ENCODE measurements at regions not wholly inside any gene's neighbourhood (a gene's known extent, or its start where the extent isn't known, plus 50 kb on each side); places are given as distances from the start of the nearest gene placed in this dataset.

- H3K36me3 Mint-ChIP-seq, result no peaks in the 10 kb centered on the region
- Histone ChIP-seq H3K36me3 (ENCODE audit: control insufficient read depth in 2 of 3, insufficient read depth in 3 of 3, low read length in 3 of 3) (no peaks in the 10 kb centered on the region), H3K4me3 (ENCODE audit: low read length) (no peak overlapping the region), H3K27ac (ENCODE audit: low read depth, low read length) (no peak overlapping the region), H3K9me3 (ENCODE audit: control insufficient read depth in 2 of 3, low read length in 3 of 3) (no peaks in the 10 kb centered on the region), H3K4me1 (ENCODE audit: control insufficient read depth in 2 of 2, insufficient read depth in 2 of 2, low read length in 2 of 2) (no peaks in the 10 kb centered on the region), H3K27me3 (ENCODE audit: control insufficient read depth in 2 of 2, insufficient read depth in 2 of 2, low read length in 2 of 2) (no peaks in the 10 kb centered on the region)
- H3K27ac Mint-ChIP-seq, result peak overlapping the region in 1 of 9 donors; percentile 26
- no peaks in the 10 kb centered on the region for H3K9me3 Mint-ChIP-seq
- DNase-seq (no peak), ATAC-seq (no peak)
- POLR2A ChIA-PET, result no interaction called here
- intact Hi-C loops (cut with micrococcal nuclease), result no loop called here
- no peaks in the 10 kb centered on the region for H3K4me1 Mint-ChIP-seq
- peaks cover 0 to 3% (median 0%) of the 10 kb centered on the region in 5 donors for H3K27me3 Mint-ChIP-seq
- H3K4me3 Mint-ChIP-seq, result no peak overlapping the region
- CTCF ChIA-PET, result no interaction called here
Observed at GRCh38 chr10:78771808-78772455, 296.8 kb upstream of the ZMIZ1 start.

DNA sequence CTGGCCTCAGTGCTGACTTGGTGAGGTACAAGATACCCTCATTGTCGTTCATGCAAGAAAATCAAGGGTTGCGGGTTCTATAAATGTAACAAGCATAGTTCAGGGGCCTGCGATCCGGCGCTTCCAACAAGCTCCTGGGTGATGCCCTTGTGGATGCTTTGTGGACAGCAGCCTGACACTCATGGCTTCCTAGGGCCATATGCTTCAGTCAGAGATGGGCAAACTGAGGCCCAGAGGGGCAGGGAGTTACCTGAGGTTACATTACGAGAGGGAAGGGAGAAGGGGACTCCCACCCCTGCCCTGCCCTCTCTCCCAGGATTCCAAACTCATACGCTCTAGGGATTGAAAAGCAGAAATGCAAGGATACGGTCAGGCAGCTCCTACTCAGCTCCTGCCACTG, 296.3 kb upstream of the ZMIZ1 start:
- Mint-ChIP-seq H3K27me3 (peaks cover 0 to 3% (median 0%) of the 10 kb centered on the region in 5 donors), H3K27ac (no peak overlapping the region), H3K36me3 (no peaks in the 10 kb centered on the region), H3K4me3 (no peak overlapping the region), H3K4me1 (no peaks in the 10 kb centered on the region), H3K9me3 (no peaks in the 10 kb centered on the region)
- ATAC-seq, result no peak
- intact Hi-C loops (cut with micrococcal nuclease), result no loop called here
- CTCF ChIA-PET, result no interaction called here
- Histone ChIP-seq H3K27ac (ENCODE audit: low read depth, low read length) (no peak overlapping the region), H3K9me3 (ENCODE audit: control insufficient read depth in 2 of 3, low read length in 3 of 3) (no peaks in the 10 kb centered on the region), H3K4me3 (ENCODE audit: low read length) (no peak overlapping the region), H3K4me1 (ENCODE audit: control insufficient read depth in 2 of 2, insufficient read depth in 2 of 2, low read length in 2 of 2) (no peaks in the 10 kb centered on the region), H3K27me3 (ENCODE audit: control insufficient read depth in 2 of 2, insufficient read depth in 2 of 2, low read length in 2 of 2) (no peaks in the 10 kb centered on the region), H3K36me3 (ENCODE audit: control insufficient read depth in 2 of 3, insufficient read depth in 3 of 3, low read length in 3 of 3) (no peaks in the 10 kb centered on the region)
- DNase-seq, result no peak
- POLR2A ChIA-PET, result no interaction called here

- H3K36me3 ChIP-seq (ENCODE audit: control insufficient read depth in 2 of 3, insufficient read depth in 3 of 3, low read length in 3 of 3), result no peaks in the 10 kb centered on the region
- intact Hi-C loops (cut with micrococcal nuclease), result no loop called here
- H3K4me1 ChIP-seq (ENCODE audit: control insufficient read depth in 2 of 2, insufficient read depth in 2 of 2, low read length in 2 of 2), result no peaks in the 10 kb centered on the region
- Mint-ChIP-seq H3K4me1 (no peaks in the 10 kb centered on the region), H3K27me3 (peaks cover 0 to 3% (median 0%) of the 10 kb centered on the region in 5 donors), H3K27ac (no peak overlapping the region), H3K4me3 (no peak overlapping the region), H3K36me3 (no peaks in the 10 kb centered on the region), H3K9me3 (no peaks in the 10 kb centered on the region)
- ATAC-seq (no peak), DNase-seq (no peak)
- no peaks in the 10 kb centered on the region for H3K9me3 ChIP-seq (ENCODE audit: control insufficient read depth in 2 of 3, low read length in 3 of 3)
- H3K27me3 ChIP-seq (ENCODE audit: control insufficient read depth in 2 of 2, insufficient read depth in 2 of 2, low read length in 2 of 2), result no peaks in the 10 kb centered on the region
- H3K27ac ChIP-seq (ENCODE audit: low read depth, low read length), result no peak overlapping the region
- ChIA-PET POLR2A (no interaction called here), CTCF (no interaction called here)
- no peak overlapping the region for H3K4me3 ChIP-seq (ENCODE audit: low read length)
Observed at GRCh38 chr10:78772986-78773530, 295.7 kb upstream of the ZMIZ1 start.

GRCh38 chr10:78774614-78774998, 294.2 kb upstream of the ZMIZ1 start:
- CTCF ChIA-PET, result no interaction called here
- H3K9me3 Mint-ChIP-seq, result no peaks in the 10 kb centered on the region

DNA sequence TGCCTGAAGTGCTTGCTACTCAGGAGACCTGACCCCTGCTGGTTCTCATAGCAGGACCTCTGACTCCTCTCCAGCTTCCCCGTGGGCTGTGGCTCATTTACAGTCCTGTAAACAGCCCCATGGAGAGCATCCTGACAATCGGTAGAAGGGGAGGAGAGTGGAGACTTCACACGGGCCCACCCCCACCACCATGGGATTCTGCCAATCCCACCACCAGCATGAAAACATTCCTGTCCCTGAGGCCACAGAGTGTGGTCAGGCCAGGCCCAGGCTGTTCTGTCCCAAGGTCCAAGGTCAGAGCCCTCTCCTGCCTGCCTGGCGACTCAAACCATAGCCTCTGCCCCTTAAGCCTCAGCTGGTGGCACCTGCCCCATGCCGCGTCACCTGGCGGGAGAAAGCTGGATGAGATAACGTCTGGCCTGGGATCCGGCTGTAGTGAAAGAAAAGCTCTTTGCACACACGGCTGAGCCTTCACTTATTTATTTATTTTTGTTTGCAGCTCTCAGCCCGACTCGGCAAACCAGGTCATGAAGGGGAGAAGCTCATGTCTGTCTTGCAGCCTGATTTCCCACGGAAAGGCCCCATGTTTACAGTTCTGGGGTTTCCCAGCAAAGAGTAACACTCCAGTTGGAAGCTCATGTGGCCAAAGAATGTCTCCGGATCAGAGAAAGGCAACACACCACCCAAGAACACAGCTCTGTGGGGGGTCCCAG, 293.6 kb upstream of the ZMIZ1 start:
- CTCF ChIA-PET, result no interaction called here
- POLR2A ChIA-PET, result no interaction called here
- no peak overlapping the region for H3K27ac ChIP-seq (ENCODE audit: low read depth, low read length)
- H3K36me3 ChIP-seq (ENCODE audit: control insufficient read depth in 2 of 3, insufficient read depth in 3 of 3, low read length in 3 of 3), result no peaks in the 10 kb centered on the region
- Mint-ChIP-seq H3K27me3 (no peaks in the 10 kb centered on the region), H3K9me3 (no peaks in the 10 kb centered on the region), H3K4me3 (no peak overlapping the region), H3K27ac (no peak overlapping the region), H3K36me3 (no peaks in the 10 kb centered on the region), H3K4me1 (no peaks in the 10 kb centered on the region)
- intact Hi-C loops (cut with micrococcal nuclease), result no loop called here
- no peak for DNase-seq
- H3K4me1 ChIP-seq (ENCODE audit: control insufficient read depth in 2 of 2, insufficient read depth in 2 of 2, low read length in 2 of 2), result no peaks in the 10 kb centered on the region
- ATAC-seq, result no peak
- H3K9me3 ChIP-seq (ENCODE audit: control insufficient read depth in 2 of 3, low read length in 3 of 3), result no peaks in the 10 kb centered on the region
- H3K4me3 ChIP-seq (ENCODE audit: low read length), result no peak overlapping the region
- no peaks in the 10 kb centered on the region for H3K27me3 ChIP-seq (ENCODE audit: control insufficient read depth in 2 of 2, insufficient read depth in 2 of 2, low read length in 2 of 2)

More at GRCh38 chr10:78774614-78774998, 294.2 kb upstream of the ZMIZ1 start:
- Histone ChIP-seq H3K4me1 (ENCODE audit: control insufficient read depth in 2 of 2, insufficient read depth in 2 of 2, low read length in 2 of 2) (no peaks in the 10 kb centered on the region), H3K4me3 (ENCODE audit: low read length) (no peak overlapping the region), H3K27ac (ENCODE audit: low read depth, low read length) (no peak overlapping the region), H3K9me3 (ENCODE audit: control insufficient read depth in 2 of 3, low read length in 3 of 3) (no peaks in the 10 kb centered on the region), H3K27me3 (ENCODE audit: control insufficient read depth in 2 of 2, insufficient read depth in 2 of 2, low read length in 2 of 2) (no peaks in the 10 kb centered on the region), H3K36me3 (ENCODE audit: control insufficient read depth in 2 of 3, insufficient read depth in 3 of 3, low read length in 3 of 3) (no peaks in the 10 kb centered on the region)
- intact Hi-C loops (cut with micrococcal nuclease), result no loop called here
- peaks cover 0 to under 1% (median 0%) of the 10 kb centered on the region in 5 donors for H3K27me3 Mint-ChIP-seq
- H3K4me3 Mint-ChIP-seq, result no peak overlapping the region
- no peak overlapping the region for H3K27ac Mint-ChIP-seq
- POLR2A ChIA-PET, result no interaction called here
- DNase-seq, result no peak
- no peaks in the 10 kb centered on the region for H3K4me1 Mint-ChIP-seq
- no peak for ATAC-seq
- no peaks in the 10 kb centered on the region for H3K36me3 Mint-ChIP-seq

DNA sequence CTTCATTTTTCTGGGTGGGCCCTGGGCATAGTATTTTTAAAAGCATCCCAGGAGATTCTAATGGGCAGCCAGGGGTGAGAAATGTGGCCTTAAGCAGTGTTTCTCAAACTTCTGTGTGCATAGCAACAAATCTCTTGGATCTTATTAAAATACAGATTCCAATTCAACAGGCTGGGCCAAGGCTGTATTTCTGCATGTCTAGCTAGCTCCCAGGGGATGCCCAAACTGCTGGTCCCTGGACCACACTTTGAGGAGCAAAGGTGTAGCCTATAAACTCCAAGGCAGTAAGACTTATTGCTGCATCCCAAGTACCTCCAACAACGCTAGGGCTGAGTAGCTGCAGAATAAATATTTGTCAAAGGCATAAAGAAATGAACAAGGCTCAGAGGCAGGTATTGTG, 292.9 kb upstream of the ZMIZ1 start:
- Histone ChIP-seq H3K27ac (ENCODE audit: low read depth, low read length) (no peak overlapping the region), H3K36me3 (ENCODE audit: control insufficient read depth in 2 of 3, insufficient read depth in 3 of 3, low read length in 3 of 3) (no peaks in the 10 kb centered on the region), H3K27me3 (ENCODE audit: control insufficient read depth in 2 of 2, insufficient read depth in 2 of 2, low read length in 2 of 2) (no peaks in the 10 kb centered on the region), H3K9me3 (ENCODE audit: control insufficient read depth in 2 of 3, low read length in 3 of 3) (no peaks in the 10 kb centered on the region), H3K4me3 (ENCODE audit: low read length) (no peak overlapping the region), H3K4me1 (ENCODE audit: control insufficient read depth in 2 of 2, insufficient read depth in 2 of 2, low read length in 2 of 2) (no peaks in the 10 kb centered on the region)
- Mint-ChIP-seq H3K27ac (no peak overlapping the region), H3K4me3 (no peak overlapping the region), H3K4me1 (no peaks in the 10 kb centered on the region), H3K9me3 (no peaks in the 10 kb centered on the region), H3K36me3 (no peaks in the 10 kb centered on the region), H3K27me3 (no peaks in the 10 kb centered on the region)
- intact Hi-C loops (cut with micrococcal nuclease), result no loop called here
- POLR2A ChIA-PET, result no interaction called here
- DNase-seq (no peak), ATAC-seq (no peak)
- CTCF ChIA-PET, result no interaction called here

- DNase-seq (no peak), ATAC-seq (peak; percentile 49)
- no peak overlapping the region for H3K4me3 Mint-ChIP-seq
- no peaks in the 10 kb centered on the region for H3K9me3 ChIP-seq (ENCODE audit: control insufficient read depth in 2 of 3, low read length in 3 of 3)
- no peaks in the 10 kb centered on the region for H3K4me1 ChIP-seq (ENCODE audit: control insufficient read depth in 2 of 2, insufficient read depth in 2 of 2, low read length in 2 of 2)
- intact Hi-C loops (cut with micrococcal nuclease), result no loop called here
- no peak overlapping the region for H3K4me3 ChIP-seq (ENCODE audit: low read length)
- ChIA-PET POLR2A (no interaction called here), CTCF (no interaction called here)
- H3K27ac ChIP-seq (ENCODE audit: low read depth, low read length), result no peak overlapping the region
- no peaks in the 10 kb centered on the region for H3K27me3 ChIP-seq (ENCODE audit: control insufficient read depth in 2 of 2, insufficient read depth in 2 of 2, low read length in 2 of 2)
- no peaks in the 10 kb centered on the region for H3K9me3 Mint-ChIP-seq
- H3K27ac Mint-ChIP-seq, result no peak overlapping the region
- H3K4me1 Mint-ChIP-seq, result no peaks in the 10 kb centered on the region
- no peaks in the 10 kb centered on the region for H3K27me3 Mint-ChIP-seq
- no peaks in the 10 kb centered on the region for H3K36me3 ChIP-seq (ENCODE audit: control insufficient read depth in 2 of 3, insufficient read depth in 3 of 3, low read length in 3 of 3)
- H3K36me3 Mint-ChIP-seq, result no peaks in the 10 kb centered on the region
Observed at GRCh38 chr10:78776756-78777155, 292.0 kb upstream of the ZMIZ1 start.

Data from naive thymus-derived CD4-positive, alpha-beta T cell (primary cell).